GM18505 (cell line): ENCODE measurements at regions not wholly inside any gene's neighbourhood (a gene's known extent, or its start where the extent isn't known, plus 50 kb on each side); places are given as distances from the start of the nearest gene placed in this dataset.

Source experiments
- ATAC-seq: cut with Tn5 transposase; IDR thresholded peaks from one replicate; pipeline ENCODE4 v1.9.1; 2021; ENCODE audit not compliant: unreplicated experiment
- POLR2A ChIP-seq: IDR thresholded peaks from 4 replicates; pipeline ENCODE4 v1.6.1; 2011; ENCODE audit warnings: borderline replicate concordance; ENCODE audit not compliant: insufficient read depth, insufficient read length; ENCODE audit errors: extremely low read depth

DNA sequence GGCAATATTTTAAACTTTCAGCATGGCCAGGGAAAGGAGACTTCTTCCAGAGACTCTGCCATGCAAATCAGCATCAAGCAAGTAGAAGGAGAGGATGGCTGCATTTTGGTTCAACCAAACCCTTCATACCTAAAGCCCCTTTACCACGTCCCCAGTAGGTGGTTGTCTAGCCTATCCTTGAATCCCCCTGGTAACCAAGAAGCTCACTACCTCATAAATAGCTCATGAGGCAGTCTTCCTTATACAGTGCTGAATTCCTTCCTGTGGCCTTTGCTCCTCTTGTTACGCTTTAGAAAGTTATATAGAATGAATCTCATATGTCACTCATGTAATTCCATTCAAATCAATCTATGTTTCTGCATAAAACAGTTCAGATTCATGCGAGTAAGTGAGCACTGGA is 289.5 kb upstream of the SLC30A5 start:
- ATAC-seq: no peak
- TF ChIP-seq POLR2A: no peak

DNA sequence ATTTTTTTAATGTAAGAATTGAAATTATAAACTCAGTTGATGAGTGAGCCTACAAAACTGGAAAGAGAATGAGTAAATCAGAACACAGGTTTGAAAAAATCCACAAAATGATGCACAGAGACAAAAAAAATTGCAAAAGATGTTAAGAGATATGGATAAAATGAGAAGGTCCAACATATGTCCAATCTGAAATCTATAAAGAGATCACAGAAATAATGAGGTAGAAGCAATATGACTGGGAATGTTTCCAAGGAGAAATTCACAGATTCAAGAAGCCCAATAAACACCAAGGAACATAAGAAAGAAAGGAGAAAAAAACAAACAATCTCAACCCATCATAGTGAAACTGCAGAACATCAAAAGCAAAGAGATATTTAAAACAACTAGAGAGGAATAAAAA is 288.4 kb upstream of the SLC30A5 start:
- no peak for ATAC-seq
- TF ChIP-seq POLR2A: no peak

DNA sequence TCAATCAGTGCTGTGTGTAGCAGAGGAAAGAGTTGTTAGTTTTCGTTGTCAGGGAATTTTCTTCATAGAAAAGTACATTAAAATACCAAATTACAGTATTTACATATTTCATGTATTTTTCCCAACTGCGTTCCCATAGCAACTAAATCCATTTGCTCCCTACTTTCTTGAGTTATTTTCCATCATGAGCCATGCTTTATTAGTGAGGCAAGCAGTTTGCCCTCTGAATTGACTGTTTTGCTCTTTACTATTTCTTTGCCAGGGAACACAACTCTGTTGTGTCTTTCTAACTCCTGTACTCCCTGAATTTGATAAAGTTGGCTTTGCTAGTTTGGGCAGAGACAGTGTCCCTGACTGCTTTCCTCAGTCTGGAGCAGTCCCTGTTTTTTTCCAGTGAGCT is 276.2 kb upstream of the SLC30A5 start:
- TF ChIP-seq POLR2A: no peak
- ATAC-seq: no peak

DNA sequence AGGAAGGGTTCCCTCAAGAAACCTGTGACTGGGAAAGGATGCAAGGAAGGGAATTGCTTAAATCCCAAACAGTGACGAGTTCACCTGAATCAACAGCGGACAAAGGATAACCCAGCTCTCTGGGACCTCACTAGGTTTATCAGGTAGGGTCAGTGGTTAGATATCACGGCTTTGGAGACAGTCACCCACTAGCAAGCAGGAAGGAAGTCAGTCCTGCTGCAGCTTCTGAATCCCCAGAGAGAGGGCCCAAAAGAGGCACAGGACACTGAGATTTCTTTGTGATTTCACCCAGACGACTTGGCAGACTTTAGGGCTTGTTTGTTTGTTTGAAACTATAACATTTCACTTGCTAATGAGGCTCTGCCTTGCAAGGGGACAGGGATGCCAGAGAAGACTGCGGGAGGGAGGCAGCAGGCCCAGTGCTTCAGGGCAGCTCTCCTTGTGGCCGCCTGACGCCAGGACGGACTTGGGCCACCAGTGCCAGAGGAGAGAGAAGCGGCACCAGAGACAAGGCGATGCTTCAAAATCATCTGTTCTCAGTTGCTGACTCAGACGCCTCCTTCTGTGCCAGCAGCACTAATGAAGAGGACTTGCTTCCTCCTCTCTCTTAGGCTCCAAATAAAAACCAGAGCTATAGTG is 275.6 kb upstream of the SLC30A5 start:
- TF ChIP-seq POLR2A: no peak
- ATAC-seq: no peak

DNA sequence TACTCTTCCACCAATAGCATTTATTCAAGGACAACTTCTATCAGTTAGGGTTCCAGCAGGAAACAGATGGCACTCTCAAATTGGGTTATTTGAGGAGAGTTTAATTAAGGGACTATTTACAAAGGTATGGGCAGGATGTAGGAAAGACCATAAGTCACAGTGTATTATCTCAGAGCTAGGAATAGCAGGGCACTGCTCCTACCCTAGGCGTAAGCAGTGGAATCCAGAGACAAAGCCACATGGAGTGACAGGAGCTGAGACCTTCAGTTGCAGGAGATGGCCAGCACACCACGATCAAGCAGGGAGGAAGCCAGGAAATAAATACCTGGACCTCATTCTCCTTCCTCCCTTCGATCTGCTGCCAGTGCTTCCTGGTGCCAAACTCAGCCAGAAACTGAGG is 274.9 kb upstream of the SLC30A5 start:
- no peak for ATAC-seq
- no peak for TF ChIP-seq POLR2A

DNA sequence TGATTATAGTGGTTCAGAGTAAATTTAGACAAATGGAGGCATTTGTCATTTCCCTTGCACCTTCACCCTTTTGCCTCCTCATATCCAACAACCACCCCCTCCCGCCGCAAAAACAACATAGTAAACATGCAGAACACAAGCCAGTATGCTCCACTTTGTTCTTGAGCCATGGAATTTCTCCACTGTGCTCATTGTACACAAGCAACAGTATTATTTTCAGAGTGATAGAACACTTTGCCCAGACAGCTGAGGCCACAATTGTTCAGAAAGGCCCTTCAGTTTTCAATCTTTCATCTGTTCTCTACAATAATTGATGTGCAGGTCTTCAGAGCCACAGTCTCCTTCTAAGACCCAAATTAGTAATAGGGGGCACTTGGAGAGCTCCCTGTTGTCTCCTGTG is 272.8 kb upstream of the SLC30A5 start:
- no peak for ATAC-seq
- TF ChIP-seq POLR2A: no peak

DNA sequence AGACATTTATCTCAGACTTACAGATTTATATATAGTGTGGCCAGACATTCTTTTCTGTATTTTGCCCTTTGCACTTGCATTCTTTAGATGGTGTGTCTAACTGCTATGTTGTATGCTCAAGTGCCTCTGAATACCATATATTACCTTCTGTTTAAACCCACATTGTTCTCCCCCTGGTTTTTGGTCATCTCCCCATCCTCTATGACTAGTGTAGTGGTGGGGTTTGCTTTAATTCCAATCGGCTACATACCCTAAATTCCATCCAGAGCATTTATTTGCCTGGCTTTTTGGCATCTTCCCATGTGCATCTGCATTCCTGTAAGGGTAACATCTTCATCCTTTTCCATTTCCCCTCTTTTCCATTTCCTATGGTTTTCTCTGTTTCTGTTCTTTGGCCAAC is 271.0 kb upstream of the SLC30A5 start:
- no peak for ATAC-seq
- no peak for TF ChIP-seq POLR2A

DNA sequence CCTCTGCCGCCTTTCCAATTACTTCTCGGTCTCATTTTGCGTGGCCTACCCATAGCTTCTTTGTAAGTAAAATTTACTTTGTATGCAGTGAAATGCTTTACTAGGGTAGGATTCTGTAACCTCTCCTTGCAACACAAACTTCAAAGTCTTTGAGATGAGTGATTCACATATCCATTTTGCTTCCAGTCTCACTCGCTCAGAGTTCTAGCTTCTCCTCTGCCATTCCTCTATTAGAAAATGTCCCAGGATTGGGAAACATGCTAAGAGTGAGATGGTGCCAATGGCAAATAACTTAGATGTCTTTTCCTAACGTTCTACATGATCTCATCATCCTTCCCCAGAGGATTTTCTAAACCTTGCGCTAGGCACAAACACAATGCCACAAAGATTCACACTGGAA is 270.5 kb upstream of the SLC30A5 start:
- ATAC-seq: no peak
- no peak for TF ChIP-seq POLR2A

DNA sequence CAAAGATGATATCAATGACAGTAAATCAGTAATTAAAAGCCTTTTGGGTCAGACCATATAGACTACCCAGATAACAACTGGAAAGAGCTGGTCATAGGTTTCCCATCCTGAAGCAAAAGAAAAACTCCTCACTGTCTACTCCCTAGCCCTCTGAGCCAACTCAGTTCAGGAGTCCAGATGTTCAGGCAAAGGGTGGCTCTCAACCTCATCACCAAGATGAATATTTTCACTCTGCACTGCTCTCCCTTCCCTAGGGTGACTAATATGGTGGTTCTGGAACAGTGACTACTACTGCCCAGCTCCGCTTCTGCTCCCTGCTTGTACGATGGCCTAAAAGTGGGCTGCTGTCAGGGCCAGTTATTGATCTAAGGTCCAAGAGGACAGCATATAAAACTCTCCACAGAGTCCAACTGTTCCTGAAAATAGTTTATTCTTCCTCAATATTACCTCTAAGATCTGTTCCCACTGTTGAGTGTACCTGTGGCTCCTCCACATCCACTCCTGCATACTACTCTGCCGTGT is 263.4 kb upstream of the SLC30A5 start:
- no peak for ATAC-seq
- TF ChIP-seq POLR2A: no peak

DNA sequence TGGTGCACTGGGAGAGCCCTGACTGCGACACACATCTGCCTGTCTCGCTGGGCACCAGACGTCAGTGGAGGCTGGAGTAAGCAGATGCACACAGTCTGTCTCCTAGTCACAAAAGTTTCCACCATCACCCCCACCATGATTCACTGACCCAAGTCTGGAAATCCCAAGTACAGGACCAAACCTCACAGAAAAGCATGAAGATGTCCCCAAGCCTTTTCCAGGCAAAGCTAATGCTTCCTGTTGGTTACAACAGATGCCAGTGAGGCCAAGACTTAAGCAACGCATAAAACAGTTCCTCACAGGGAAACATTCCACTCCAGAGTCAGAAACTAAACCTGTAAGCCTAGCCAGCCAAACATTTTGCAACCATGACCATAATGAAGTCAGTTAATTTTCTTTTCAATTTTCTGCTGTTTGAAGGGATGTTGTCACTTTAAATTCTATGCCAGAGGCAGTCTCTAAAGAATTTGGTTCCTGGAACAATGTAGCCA is 259.3 kb upstream of the SLC30A5 start:
- ATAC-seq: no peak
- TF ChIP-seq POLR2A: no peak

DNA sequence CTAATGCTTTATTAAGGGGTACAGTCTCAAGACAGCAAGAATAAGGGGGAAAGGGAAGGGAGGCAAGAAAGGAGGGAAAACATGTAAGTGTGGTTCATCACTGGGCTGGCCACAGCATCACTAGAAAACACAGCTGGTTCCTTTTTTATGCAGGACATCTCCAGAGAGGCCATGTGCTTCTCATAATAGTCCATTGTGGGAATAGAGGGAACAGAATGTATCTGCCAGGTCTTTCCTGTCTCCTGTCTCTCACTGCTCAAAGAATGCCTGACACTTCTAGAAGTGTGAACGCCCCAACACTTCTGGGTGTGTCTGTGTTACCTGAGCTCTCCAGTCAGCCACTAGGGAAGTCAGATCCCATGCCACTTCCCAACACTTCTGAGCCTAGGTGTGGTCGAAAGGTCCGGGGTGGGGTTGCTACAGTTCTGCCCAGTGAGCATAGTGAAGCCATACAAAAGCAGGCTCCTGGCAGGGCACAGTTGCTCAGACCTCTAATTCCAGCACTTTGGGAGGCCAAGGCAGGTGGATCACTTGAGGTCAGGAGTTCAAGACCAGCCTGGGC is 255.6 kb upstream of the SLC30A5 start:
- no peak for TF ChIP-seq POLR2A
- no peak for ATAC-seq

DNA sequence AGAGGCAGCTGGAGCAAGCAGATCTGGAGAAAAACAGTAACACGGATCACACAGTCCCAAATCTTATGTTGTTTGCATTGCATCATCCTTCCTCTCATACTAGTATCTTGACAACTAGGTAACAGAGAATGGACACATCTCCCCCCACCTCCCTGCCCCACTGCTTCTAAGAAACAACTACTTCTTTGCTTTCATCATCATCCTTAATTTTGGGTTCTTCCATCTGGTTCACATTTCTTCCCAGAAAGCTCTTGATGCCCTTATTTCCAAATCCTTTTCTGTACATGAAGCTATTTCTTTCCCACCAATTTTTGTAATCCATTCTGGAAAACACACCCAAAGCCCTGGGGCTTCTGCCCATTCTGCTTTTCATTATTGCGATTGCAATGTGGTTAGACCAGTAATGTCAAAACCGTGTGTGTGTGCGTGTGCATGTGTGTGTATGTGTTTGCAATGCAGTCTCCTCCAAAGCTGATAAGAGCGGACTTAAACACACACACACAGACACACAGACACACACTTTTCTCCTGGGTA is 254.7 kb upstream of the SLC30A5 start:
- TF ChIP-seq POLR2A: no peak
- ATAC-seq: no peak

DNA sequence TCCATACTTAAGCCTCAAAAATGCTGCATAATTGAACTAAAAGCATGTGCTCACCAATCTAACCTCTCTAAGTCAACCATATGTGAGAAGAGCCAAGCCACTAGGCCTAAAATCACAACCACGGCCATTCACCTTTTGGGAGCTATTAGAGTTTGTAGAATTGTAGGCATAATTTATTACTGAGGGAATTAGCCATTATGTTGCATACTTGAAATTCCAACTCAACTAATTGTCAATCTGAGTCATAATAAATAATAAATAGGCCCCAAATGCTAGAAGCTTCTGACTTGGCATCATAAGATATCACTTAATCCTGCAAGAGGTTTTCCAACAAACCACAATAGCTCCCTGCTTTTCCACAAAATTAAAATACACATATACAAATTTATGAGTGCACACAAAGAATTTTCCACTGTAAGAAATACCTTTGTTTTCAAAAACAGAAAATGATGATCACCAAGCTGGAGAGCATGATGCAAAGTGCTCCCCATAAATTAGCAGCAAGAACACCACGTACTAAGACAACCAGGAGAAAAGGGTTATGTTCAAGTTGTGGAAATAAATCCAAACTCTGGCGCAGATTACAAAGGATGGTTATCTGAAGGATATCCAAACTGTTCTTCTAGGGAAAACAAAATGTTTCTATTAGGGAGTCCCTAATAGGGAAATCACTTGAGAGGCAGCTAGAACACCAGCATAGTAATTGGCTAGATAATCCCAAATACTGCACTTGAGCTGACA is 250.0 kb upstream of the SLC30A5 start:
- TF ChIP-seq POLR2A: no peak

More for the DNA sequence above, 250.0 kb upstream of the SLC30A5 start:
- no peak for ATAC-seq
